GM12878 (cell line): ENCODE measurements at regions not wholly inside any gene's neighbourhood (a gene's known extent, or its start where the extent isn't known, plus 50 kb on each side); places are given as distances from the start of the nearest gene placed in this dataset.

ENCODE experiments used
- ATF7 ChIP-seq: fragments of 450-650 bp; IDR thresholded peaks from 2 replicates; pipeline ENCODE4 v1.6.1; 2016; ENCODE audit warnings: low read depth, mild to moderate bottlenecking
- CBFB ChIP-seq: IDR thresholded peaks from 2 replicates; pipeline ENCODE4 v1.6.1; 2016; ENCODE audit warnings: antibody characterized with exemption, low read depth
- CBX5 ChIP-seq: sonication (generic); IDR thresholded peaks from 2 replicates; pipeline ENCODE4 v1.6.1; 2016; ENCODE audit warnings: low read depth, moderate library complexity, mild to moderate bottlenecking, inconsistent platforms
- CHD4 ChIP-seq: fragments of 200-600 bp; sonication (generic); IDR thresholded peaks from 2 replicates; pipeline ENCODE4 v1.6.1; 2016; ENCODE audit warnings: mild to moderate bottlenecking
- DPF2 ChIP-seq: fragments of 450-650 bp; IDR thresholded peaks from 2 replicates; pipeline ENCODE4 v1.6.1; 2017; ENCODE audit warnings: mild to moderate bottlenecking
- MXI1 ChIP-seq: fragments of 150-350 bp; IDR thresholded peaks from 2 replicates; pipeline ENCODE4 v1.6.1; 2011; ENCODE audit warnings: low read depth, mild to moderate bottlenecking, inconsistent platforms, low read length, improper control_type of control experiment
- POLR2A ChIP-seq: IDR thresholded peaks from 2 replicates; pipeline ENCODE4 v1.6.1; 2011; ENCODE audit warnings: low read depth, mild to moderate bottlenecking, low read length
- SUZ12 ChIP-seq: fragments of 200-600 bp; sonication (generic); IDR thresholded peaks from one replicate; pipeline ENCODE4 v1.6.1; 2018; ENCODE audit warnings: antibody characterized with exemption, mild to moderate bottlenecking; ENCODE audit not compliant: unreplicated experiment
- ZNF24 ChIP-seq: fragments of 450-650 bp; IDR thresholded peaks from 2 replicates; pipeline ENCODE4 v1.6.1; 2017; ENCODE audit warnings: antibody characterized with exemption, mild to moderate bottlenecking
- TF ChIP-seq, protein P1 (sequence below), 3 experiments: IDR thresholded peaks in 2 of 3; conservative IDR thresholded peaks in 1 of 3; 2 replicates each; pipeline ENCODE4 v1.5.1; 2011; ENCODE audit warnings: low read depth in 3 of 3, low read length in 3 of 3, mild to moderate bottlenecking in 3 of 3, control low read depth in 2 of 3, moderate library complexity in 2 of 3, inconsistent platforms in 1 of 3, mixed read lengths in 1 of 3; ENCODE audit not compliant: control insufficient read depth in 2 of 3, insufficient read depth in 1 of 3; ENCODE audit errors: extremely low read depth in 1 of 3
- TF ChIP-seq, protein P2 (sequence below): IDR thresholded peaks from 2 replicates; pipeline ENCODE4 v1.6.1; 2011; ENCODE audit warnings: low read depth, low read length, improper control_type of control experiment, borderline replicate concordance
- TF ChIP-seq, protein P3 (sequence below): IDR thresholded peaks from 2 replicates; pipeline ENCODE4 v1.6.1; 2011; ENCODE audit warnings: low read depth, mild to moderate bottlenecking, low read length, moderate library complexity, borderline replicate concordance; ENCODE audit errors: extremely low read depth

DNA sequence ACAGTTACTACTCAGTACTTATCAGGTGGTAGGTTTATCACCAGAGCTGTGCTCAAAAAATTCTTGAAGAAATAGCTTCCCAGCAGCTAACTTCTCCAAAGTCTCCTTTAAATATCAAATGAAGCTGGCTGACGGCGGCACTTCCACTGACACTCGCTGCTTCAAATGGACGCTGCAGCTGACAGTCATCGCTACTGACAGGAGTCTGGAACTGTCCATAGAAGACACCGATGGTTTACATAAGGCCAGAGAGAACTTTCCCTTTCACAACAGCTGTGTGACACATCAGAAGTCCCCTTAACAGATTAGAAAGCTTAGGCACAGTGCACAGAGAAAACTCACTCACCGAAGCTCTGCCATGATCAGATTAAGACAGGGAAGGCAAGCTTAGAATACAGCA is 270.2 kb downstream of the SHOX2 start:
- TF ChIP-seq CBFB, result no peak
- TF ChIP-seq CHD4, result no peak
- TF ChIP-seq, protein P1, sequence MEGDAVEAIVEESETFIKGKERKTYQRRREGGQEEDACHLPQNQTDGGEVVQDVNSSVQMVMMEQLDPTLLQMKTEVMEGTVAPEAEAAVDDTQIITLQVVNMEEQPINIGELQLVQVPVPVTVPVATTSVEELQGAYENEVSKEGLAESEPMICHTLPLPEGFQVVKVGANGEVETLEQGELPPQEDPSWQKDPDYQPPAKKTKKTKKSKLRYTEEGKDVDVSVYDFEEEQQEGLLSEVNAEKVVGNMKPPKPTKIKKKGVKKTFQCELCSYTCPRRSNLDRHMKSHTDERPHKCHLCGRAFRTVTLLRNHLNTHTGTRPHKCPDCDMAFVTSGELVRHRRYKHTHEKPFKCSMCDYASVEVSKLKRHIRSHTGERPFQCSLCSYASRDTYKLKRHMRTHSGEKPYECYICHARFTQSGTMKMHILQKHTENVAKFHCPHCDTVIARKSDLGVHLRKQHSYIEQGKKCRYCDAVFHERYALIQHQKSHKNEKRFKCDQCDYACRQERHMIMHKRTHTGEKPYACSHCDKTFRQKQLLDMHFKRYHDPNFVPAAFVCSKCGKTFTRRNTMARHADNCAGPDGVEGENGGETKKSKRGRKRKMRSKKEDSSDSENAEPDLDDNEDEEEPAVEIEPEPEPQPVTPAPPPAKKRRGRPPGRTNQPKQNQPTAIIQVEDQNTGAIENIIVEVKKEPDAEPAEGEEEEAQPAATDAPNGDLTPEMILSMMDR (IDR thresholded peaks at IDR 0.05 in 2 of 3, conservative IDR thresholded peaks at IDR 0.05 in 1 of 3; ENCODE audit: control insufficient read depth in 2 of 3, extremely low read depth in 1 of 3, insufficient read depth in 1 of 3, low read depth in 3 of 3, low read length in 3 of 3), result no peak
- TF ChIP-seq, protein P2, sequence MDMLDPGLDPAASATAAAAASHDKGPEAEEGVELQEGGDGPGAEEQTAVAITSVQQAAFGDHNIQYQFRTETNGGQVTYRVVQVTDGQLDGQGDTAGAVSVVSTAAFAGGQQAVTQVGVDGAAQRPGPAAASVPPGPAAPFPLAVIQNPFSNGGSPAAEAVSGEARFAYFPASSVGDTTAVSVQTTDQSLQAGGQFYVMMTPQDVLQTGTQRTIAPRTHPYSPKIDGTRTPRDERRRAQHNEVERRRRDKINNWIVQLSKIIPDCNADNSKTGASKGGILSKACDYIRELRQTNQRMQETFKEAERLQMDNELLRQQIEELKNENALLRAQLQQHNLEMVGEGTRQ, result no peak
- TF ChIP-seq POLR2A, result no peak
- no peak for TF ChIP-seq ATF7
- no peak for TF ChIP-seq DPF2
- TF ChIP-seq ZNF24, result no peak
- TF ChIP-seq CBX5, result no peak
- no peak for TF ChIP-seq SUZ12
- TF ChIP-seq, protein P3, sequence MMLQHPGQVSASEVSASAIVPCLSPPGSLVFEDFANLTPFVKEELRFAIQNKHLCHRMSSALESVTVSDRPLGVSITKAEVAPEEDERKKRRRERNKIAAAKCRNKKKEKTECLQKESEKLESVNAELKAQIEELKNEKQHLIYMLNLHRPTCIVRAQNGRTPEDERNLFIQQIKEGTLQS, result no peak
- TF ChIP-seq MXI1, result no peak
